MM.1S (cell line): ENCODE measurements at regions not wholly inside any gene's neighbourhood (a gene's known extent, or its start where the extent isn't known, plus 50 kb on each side); places are given as distances from the start of the nearest gene placed in this dataset.

ENCODE experiments used
- DNase-seq: peaks from one replicate; pipeline ENCODE4 v3.0.0-alpha.2; 2015
- H2AFZ ChIP-seq: fragments of 300-600 bp; sonication (generic); 2 replicates; pipeline ENCODE4 v1.6.0; 2016; ENCODE audit warnings: antibody characterized with exemption, low read length
- H3F3A ChIP-seq: fragments of 300-600 bp; sonication (generic); 2 replicates; pipeline ENCODE4 v1.6.1; 2016; ENCODE audit warnings: mild to moderate bottlenecking, antibody characterized with exemption, low read length, moderate library complexity, mixed read lengths; ENCODE audit not compliant: insufficient read depth
- H3K27ac ChIP-seq: fragments of 300-600 bp; sonication (generic); 2 replicates; pipeline ENCODE4 v1.5.1; 2016; ENCODE audit warnings: mild to moderate bottlenecking, low read length
- H3K27me3 ChIP-seq: fragments of 300-600 bp; sonication (generic); replicated peaks from 2 replicates; pipeline ENCODE4 v1.6.0; 2016; ENCODE audit warnings: low read length; ENCODE audit not compliant: insufficient read depth
- H3K36me3 ChIP-seq: fragments of 300-600 bp; sonication (generic); replicated peaks from 2 replicates; pipeline ENCODE4 v1.6.1; 2016; ENCODE audit warnings: mild to moderate bottlenecking, low read length, mixed read lengths; ENCODE audit not compliant: insufficient read depth
- H3K4me1 ChIP-seq: fragments of 300-600 bp; sonication (generic); 2 replicates; pipeline ENCODE4 v1.6.1; 2016; ENCODE audit warnings: low read length, mixed read lengths
- H3K4me2 ChIP-seq: fragments of 300-600 bp; sonication (generic); 2 replicates; pipeline ENCODE4 v1.6.0; 2016; ENCODE audit warnings: low read depth, low read length
- H3K4me3 ChIP-seq: fragments of 300-600 bp; sonication (generic); 2 replicates; pipeline ENCODE4 v1.5.1; 2016; ENCODE audit warnings: low read length, mixed read lengths
- H3K79me2 ChIP-seq: fragments of 300-600 bp; sonication (generic); 2 replicates; pipeline ENCODE4 v1.6.1; 2016; ENCODE audit warnings: mixed run types, low read length, mixed read lengths
- H3K9ac ChIP-seq: fragments of 300-600 bp; sonication (generic); 2 replicates; pipeline ENCODE4 v1.6.1; 2016; ENCODE audit warnings: low read length, mixed read lengths
- H3K9me2 ChIP-seq: fragments of 300-600 bp; sonication (generic); replicated peaks from 2 replicates; pipeline ENCODE4 v1.6.1; 2016; ENCODE audit warnings: mild to moderate bottlenecking, low read length, mixed read lengths; ENCODE audit not compliant: insufficient read depth
- H3K9me3 ChIP-seq: fragments of 300-600 bp; sonication (generic); replicated peaks from 2 replicates; pipeline ENCODE4 v1.6.1; 2016; ENCODE audit warnings: mild to moderate bottlenecking, low read length, mixed read lengths; ENCODE audit not compliant: insufficient read depth
- H4K20me1 ChIP-seq: fragments of 300-600 bp; sonication (generic); 2 replicates; pipeline ENCODE4 v1.6.1; 2016; ENCODE audit warnings: mild to moderate bottlenecking, low read length, moderate library complexity, mixed read lengths; ENCODE audit not compliant: insufficient read depth
- EZH2 ChIP-seq: fragments of 300-600 bp; sonication (generic); optimal IDR thresholded peaks from 2 replicates; pipeline ENCODE3; 2017; ENCODE audit warnings: low read depth, mild to moderate bottlenecking, antibody characterized with exemption, low read length, mixed read lengths
- EZH2phosphoT487 ChIP-seq: fragments of 300-600 bp; sonication (generic); IDR thresholded peaks from 2 replicates; pipeline ENCODE4 v1.6.1; 2018; ENCODE audit warnings: antibody characterized with exemption, low read length
- TF ChIP-seq, protein P1 (sequence below): fragments of 300-600 bp; sonication (generic); IDR thresholded peaks from 2 replicates; pipeline ENCODE4 v1.5.1; 2016; ENCODE audit warnings: antibody characterized with exemption, low read length, mixed read lengths

DNA sequence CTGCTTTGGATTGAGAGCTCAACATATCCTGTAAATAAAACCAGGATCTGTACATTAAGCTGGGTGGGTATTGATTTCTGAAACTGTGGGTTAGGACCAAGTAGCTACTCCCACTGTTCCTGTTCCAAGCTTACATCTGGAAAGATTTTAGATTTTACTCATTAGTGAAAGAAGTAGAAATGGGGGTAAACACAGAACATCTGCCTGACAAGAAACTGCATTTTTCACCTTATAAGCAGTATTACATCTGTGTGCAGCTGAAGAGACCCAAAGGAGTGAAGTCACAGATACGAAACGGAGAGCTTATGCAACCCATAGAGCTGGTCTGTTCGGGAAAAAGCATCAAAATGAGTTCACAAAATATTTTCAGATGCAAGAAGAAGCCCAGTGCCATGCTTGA is 235.2 kb downstream of the SLITRK5 start:
- Histone ChIP-seq H3F3A (no peaks in the 10 kb centered on the region), H3K9ac (no peak overlapping the region), H3K79me2 (no peaks in the 10 kb centered on the region), H3K27ac (no peak overlapping the region), H3K27me3 (no peaks in the 10 kb centered on the region), H3K9me2 (no peaks in the 10 kb centered on the region), H3K4me1 (no peaks in the 10 kb centered on the region), H3K4me3 (no peak overlapping the region), H3K36me3 (no peaks in the 10 kb centered on the region), H3K9me3 (no peaks in the 10 kb centered on the region), H2AFZ (no peak overlapping the region), H4K20me1 (no peaks in the 10 kb centered on the region), H3K4me2 (no peak overlapping the region)
- TF ChIP-seq, protein P1, sequence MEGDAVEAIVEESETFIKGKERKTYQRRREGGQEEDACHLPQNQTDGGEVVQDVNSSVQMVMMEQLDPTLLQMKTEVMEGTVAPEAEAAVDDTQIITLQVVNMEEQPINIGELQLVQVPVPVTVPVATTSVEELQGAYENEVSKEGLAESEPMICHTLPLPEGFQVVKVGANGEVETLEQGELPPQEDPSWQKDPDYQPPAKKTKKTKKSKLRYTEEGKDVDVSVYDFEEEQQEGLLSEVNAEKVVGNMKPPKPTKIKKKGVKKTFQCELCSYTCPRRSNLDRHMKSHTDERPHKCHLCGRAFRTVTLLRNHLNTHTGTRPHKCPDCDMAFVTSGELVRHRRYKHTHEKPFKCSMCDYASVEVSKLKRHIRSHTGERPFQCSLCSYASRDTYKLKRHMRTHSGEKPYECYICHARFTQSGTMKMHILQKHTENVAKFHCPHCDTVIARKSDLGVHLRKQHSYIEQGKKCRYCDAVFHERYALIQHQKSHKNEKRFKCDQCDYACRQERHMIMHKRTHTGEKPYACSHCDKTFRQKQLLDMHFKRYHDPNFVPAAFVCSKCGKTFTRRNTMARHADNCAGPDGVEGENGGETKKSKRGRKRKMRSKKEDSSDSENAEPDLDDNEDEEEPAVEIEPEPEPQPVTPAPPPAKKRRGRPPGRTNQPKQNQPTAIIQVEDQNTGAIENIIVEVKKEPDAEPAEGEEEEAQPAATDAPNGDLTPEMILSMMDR: no peak
- no peak for TF ChIP-seq EZH2phosphoT487
- no peak for TF ChIP-seq EZH2
- DNase-seq: no peak

DNA sequence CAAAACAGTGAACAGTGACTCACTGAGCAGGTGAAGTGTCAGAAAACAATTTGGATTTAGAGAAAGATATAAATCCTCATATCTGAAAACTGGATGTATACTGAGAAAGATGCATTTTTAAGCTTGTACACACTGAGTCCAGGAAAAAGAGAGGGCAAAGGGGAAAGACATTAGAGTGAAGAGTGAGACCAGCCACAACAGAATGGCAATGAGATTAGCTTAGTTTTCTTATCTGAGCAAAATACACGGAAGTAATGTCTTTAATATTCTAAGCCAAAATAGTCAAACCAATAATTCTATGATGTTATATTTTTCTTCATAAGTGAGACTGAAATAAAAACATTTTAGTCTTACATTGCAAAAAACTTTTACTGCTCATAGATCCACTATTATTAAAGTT is 236.0 kb downstream of the SLITRK5 start:
- no peaks in the 10 kb centered on the region for H3K36me3 ChIP-seq
- no peaks in the 10 kb centered on the region for H4K20me1 ChIP-seq
- no peaks in the 10 kb centered on the region for H3F3A ChIP-seq
- no peak overlapping the region for H3K4me2 ChIP-seq
- no peaks in the 10 kb centered on the region for H3K4me1 ChIP-seq
- no peak overlapping the region for H3K4me3 ChIP-seq
- no peak overlapping the region for H3K9ac ChIP-seq
- H3K9me2 ChIP-seq: no peaks in the 10 kb centered on the region
- no peaks in the 10 kb centered on the region for H3K79me2 ChIP-seq
- no peaks in the 10 kb centered on the region for H3K27me3 ChIP-seq
- no peaks in the 10 kb centered on the region for H3K9me3 ChIP-seq
- no peak overlapping the region for H2AFZ ChIP-seq
- TF ChIP-seq EZH2 (no peak), EZH2phosphoT487 (no peak)
- TF ChIP-seq, protein P1: no peak
- no peak for DNase-seq
- no peak overlapping the region for H3K27ac ChIP-seq

DNA sequence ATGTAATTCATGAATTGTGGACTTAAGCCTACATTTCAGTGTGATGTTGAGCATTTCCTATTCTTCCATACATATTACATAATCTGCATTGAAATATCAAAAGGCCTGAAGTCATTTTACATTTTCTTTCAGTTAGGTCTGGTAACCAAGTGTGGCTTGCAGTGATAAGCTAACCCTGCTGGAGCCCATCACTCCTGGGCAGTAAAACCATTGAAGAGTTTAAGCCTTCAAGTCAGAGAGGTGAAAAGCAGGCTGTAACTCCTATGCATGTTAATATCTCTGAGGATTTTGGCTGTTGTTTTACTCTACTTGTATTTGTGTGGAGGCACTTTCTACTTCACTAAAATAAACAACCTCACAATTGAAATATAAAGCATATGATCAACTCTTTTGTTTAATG is 248.8 kb downstream of the SLITRK5 start:
- H3K4me1 ChIP-seq: no peaks in the 10 kb centered on the region
- H2AFZ ChIP-seq: no peak overlapping the region
- H3K4me2 ChIP-seq: no peak overlapping the region
- H3K9me3 ChIP-seq: no peaks in the 10 kb centered on the region
- H3K9me2 ChIP-seq: no peaks in the 10 kb centered on the region
- no peaks in the 10 kb centered on the region for H3K36me3 ChIP-seq
- no peak overlapping the region for H3K4me3 ChIP-seq
- no peaks in the 10 kb centered on the region for H3F3A ChIP-seq
- no peaks in the 10 kb centered on the region for H3K27me3 ChIP-seq
- H4K20me1 ChIP-seq: no peaks in the 10 kb centered on the region
- no peak overlapping the region for H3K9ac ChIP-seq
- DNase-seq: no peak
- TF ChIP-seq EZH2: no peak
- TF ChIP-seq EZH2phosphoT487: no peak
- TF ChIP-seq, protein P1: no peak
- H3K27ac ChIP-seq: no peak overlapping the region
- no peaks in the 10 kb centered on the region for H3K79me2 ChIP-seq
